HFF-Myc (cell line): ENCODE measurements at regions not wholly inside any gene's neighbourhood (a gene's known extent, or its start where the extent isn't known, plus 50 kb on each side); places are given as distances from the start of the nearest gene placed in this dataset.

Experiments used
- DNase-seq: peaks from one replicate; pipeline ENCODE4 v3.0.0-alpha.2; 2011; ENCODE audit warnings: low read depth; ENCODE audit errors: extremely low read depth
- H3K4me3 ChIP-seq: replicated peaks from 2 replicates; pipeline ENCODE4 v1.5.1; 2011; ENCODE audit warnings: low read depth, mild to moderate bottlenecking, control low read depth, low read length
- CTCF ChIP-seq: IDR thresholded peaks from 2 replicates; pipeline ENCODE4 v1.5.1; 2012; ENCODE audit warnings: mild to moderate bottlenecking, low read depth, low read length, control low read depth; ENCODE audit errors: missing control alignments

GRCh38 chr12:22740656-22741355 is 115.8 kb downstream of the ETNK1 start:
- DNase-seq: no peak
- TF ChIP-seq CTCF: no peak
- no peak overlapping the region for H3K4me3 ChIP-seq

- no peak for DNase-seq
- no peak for TF ChIP-seq CTCF
These were observed 118.7 kb downstream of the ETNK1 start for GRCh38 chr12:22743700-22744099.

GRCh38 chr12:22744197-22744596 is 119.2 kb downstream of the ETNK1 start:
- H3K4me3 ChIP-seq: no peak overlapping the region
- no peak for DNase-seq
- no peak for TF ChIP-seq CTCF

More at GRCh38 chr12:22743700-22744099, 118.7 kb downstream of the ETNK1 start:
- H3K4me3 ChIP-seq: no peak overlapping the region

DNA sequence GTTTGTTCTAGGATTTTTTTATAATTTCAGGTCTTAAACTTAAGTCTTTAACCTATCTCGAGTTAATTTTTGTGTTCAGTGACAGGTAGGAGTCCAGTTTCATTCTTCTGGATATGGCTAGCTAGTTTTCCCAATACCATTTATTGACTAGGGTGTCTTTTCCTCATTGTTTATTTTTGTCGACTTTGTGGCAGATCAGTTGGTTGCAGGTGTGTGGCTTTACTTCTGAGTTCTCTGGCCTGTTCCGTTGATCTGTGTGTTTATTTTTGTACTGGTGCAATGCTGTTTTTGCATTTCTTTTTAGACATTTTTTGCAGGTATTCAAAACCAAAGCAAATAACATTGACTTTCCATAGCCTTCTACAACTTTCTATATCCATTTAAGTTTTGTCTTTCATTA is 121.7 kb downstream of the ETNK1 start:
- DNase-seq: no peak
- no peak overlapping the region for H3K4me3 ChIP-seq
- TF ChIP-seq CTCF: no peak

- TF ChIP-seq CTCF: no peak
- H3K4me3 ChIP-seq: no peak overlapping the region
- no peak for DNase-seq
These were observed 130.7 kb downstream of the ETNK1 start for GRCh38 chr12:22755629-22756028.

GRCh38 chr12:22759769-22760674 is 135.1 kb downstream of the ETNK1 start:
- no peak for DNase-seq
- TF ChIP-seq CTCF: no peak
- no peak overlapping the region for H3K4me3 ChIP-seq
